DMS 273 treated with DMSO at 0.1 percent for 48 hours (cell line): ENCODE measurements at regions not wholly inside any gene's neighbourhood (a gene's known extent, or its start where the extent isn't known, plus 50 kb on each side); places are given as distances from the start of the nearest gene placed in this dataset.
A peak's percentile ranks its signal among the peaks of the same experiment; 100 is the strongest.

Experiments
- DNase-seq: peaks from one replicate; lab custom pipeline; 2025; lab: John Stamatoyannopoulos, UW

GRCh38 chr6:26197933-26198721 is 110.9 kb downstream of the HFE start:
- DNase-seq, result peak; percentile 72

DNA sequence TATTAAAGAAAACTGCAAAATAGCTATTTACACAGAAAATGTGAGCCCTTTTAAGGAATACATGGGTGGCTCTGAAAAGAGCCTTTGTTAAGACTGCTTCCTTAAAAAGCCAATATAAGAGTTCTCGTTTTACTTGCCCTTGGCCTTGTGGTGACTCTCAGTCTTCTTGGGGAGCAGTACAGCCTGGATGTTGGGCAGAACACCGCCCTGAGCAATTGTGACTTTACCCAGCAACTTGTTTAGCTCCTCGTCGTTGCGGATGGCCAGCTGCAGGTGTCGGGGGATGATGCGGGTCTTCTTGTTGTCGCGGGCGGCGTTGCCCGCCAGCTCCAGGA is 111.5 kb downstream of the HFE start:
- no peak for DNase-seq

- DNase-seq, result peak; percentile 96
Observed at GRCh38 chr6:26199057-26199772, 112.0 kb downstream of the HFE start.

- no peak for DNase-seq
Observed at GRCh38 chr6:26199773-26200764, 112.8 kb downstream of the HFE start.

GRCh38 chr6:26200918-26201721 is 113.9 kb downstream of the HFE start:
- DNase-seq, result no peak

GRCh38 chr6:26202201-26202611 is 115.0 kb downstream of the HFE start:
- no peak for DNase-seq

GRCh38 chr6:26202811-26203583 is 115.8 kb downstream of the HFE start:
- DNase-seq, result no peak

- peak; percentile 92 for DNase-seq
Observed at GRCh38 chr6:26204332-26205160, 117.3 kb downstream of the HFE start.

GRCh38 chr6:26205161-26205624 is 118.0 kb downstream of the HFE start:
- peak; percentile 82 for DNase-seq

DNA sequence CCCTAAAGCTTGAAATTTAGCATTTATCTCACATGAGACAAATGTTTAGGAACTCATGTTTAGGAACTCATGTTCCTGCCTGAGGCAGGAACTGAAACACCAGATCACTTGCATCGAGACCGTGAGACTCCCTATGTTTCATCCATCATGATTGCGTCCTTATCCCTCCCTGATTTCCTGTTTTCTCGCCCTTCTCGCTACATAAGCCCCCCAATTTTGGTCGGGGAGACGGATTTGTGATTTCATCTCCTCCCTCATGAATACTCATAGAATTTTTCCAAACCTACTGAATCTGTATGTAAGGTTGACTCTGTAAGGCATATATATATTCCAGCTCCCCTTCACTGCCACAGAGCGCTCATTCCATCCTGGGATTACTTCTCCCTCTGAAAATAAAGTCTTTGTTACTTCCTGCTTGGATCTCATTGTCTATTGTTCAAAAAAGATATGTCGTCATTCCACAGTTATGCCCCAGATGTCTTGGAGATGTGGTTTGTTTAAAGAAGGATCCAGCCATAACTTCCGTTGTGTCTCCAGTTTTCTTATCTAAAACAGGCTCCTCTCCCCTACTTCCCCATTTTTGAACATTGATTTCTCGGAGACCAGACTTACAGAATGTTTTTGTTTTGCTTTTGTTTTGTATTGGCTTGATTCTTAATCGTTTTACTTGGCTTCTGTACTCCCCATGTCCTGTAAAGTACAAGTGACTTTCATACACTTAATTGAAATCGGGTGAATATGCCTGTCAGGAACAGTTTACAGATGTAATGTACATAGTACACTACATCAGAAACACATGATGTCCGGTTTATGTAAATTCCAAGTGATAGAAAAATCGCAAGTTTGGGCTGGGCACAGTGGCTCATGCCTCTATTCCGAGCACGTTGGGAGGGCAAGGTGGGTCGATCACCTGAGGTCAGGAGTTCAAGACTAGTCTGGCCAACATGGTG is 118.7 kb downstream of the HFE start:
- DNase-seq, result no peak

GRCh38 chr6:26206868-26207801 is 119.9 kb downstream of the HFE start:
- no peak for DNase-seq

DNA sequence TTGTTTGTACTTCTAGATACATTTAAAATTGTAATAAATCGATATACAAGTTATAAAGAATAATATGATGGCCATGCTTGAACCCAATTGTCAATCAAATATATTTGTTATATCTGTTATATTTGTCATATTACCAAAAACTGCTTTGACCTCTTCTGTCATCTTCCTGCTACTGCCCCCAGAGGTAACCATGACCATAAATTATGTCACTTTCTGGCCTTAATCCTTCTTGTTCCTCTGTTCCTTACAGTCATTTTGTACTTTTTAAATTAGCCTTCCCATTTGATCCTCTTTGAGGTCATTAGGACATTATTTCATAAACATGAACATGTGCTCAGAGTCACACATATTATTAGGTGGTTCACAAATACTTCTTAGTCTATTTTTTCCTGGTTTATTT is 124.7 kb downstream of the HFE start:
- no peak for DNase-seq

GRCh38 chr6:26213334-26214075 is 126.3 kb downstream of the HFE start:
- no peak for DNase-seq

GRCh38 chr6:26214803-26215584 is 127.8 kb downstream of the HFE start:
- no peak for DNase-seq

- DNase-seq, result no peak
Observed at GRCh38 chr6:26215585-26216358, 128.5 kb downstream of the HFE start.
